SK-N-SH (cell line): ENCODE measurements at regions not wholly inside any gene's neighbourhood (a gene's known extent, or its start where the extent isn't known, plus 50 kb on each side); places are given as distances from the start of the nearest gene placed in this dataset.

Experiments used
- CTCF ChIA-PET: fragments of 300-600, 350-600 bp; formaldehyde crosslinking; extraction: SDS; loops from one replicate; lab custom pipeline; 2021; lab: Yijun Ruan, JAX
- POLR2A ChIA-PET: fragments of 350-600 bp; sonication (Branson Sonifier 250); formaldehyde crosslinking; extraction: SDS; loops from one replicate; lab custom pipeline; 2020; ENCODE audit warnings: antibody characterized with exemption, inconsistent platforms; lab: Yijun Ruan, JAX
- DNase-seq: peaks from one replicate; pipeline ENCODE4 v3.0.0; 2012
- H2AFZ ChIP-seq: fragments of 200-600 bp; sonication (generic); 2 replicates; pipeline ENCODE4 v1.8.1; 2016; ENCODE audit warnings: antibody characterized with exemption, mild to moderate bottlenecking, low read depth
- H3F3A ChIP-seq: fragments of 200-600 bp; sonication (generic); replicated peaks from 2 replicates; pipeline ENCODE3; 2016; ENCODE audit warnings: antibody characterized with exemption, mild to moderate bottlenecking; ENCODE audit not compliant: insufficient read depth
- H3K27ac ChIP-seq, 2 experiments: fragments of 200-500 bp in 1 of 2; fragments of 200-600 bp in 1 of 2; sonication (Bioruptor generic) in 1 of 2; sonication (generic), shearing (Covaris generic) in 1 of 2; 2 replicates each; pipeline versions ENCODE4 v1.5.1 to v1.6.1; 2014 to 2016; ENCODE audit warnings: low read depth in 2 of 2, inconsistent platforms in 1 of 2, low read length in 1 of 2, mild to moderate bottlenecking in 1 of 2, mixed read lengths in 1 of 2
- H3K27me3 ChIP-seq: fragments of 200-600 bp; sonication (generic), shearing (Covaris generic); 2 replicates; pipeline ENCODE4 v1.6.1; 2016; ENCODE audit warnings: mixed run types; ENCODE audit not compliant: insufficient read depth
- H3K36me3 ChIP-seq, 2 experiments: fragments of 200-500 bp in 1 of 2; fragments of 200-600 bp in 1 of 2; sonication (Bioruptor generic) in 1 of 2; sonication (generic) in 1 of 2; replicated peaks in 1 of 2; 2 replicates each; pipeline versions ENCODE3 to v1.5.1; 2014 to 2016; ENCODE audit warnings: low read length in 1 of 2, mild to moderate bottlenecking in 1 of 2; ENCODE audit not compliant: insufficient read depth in 2 of 2, control insufficient read depth in 1 of 2
- H3K4me1 ChIP-seq, 2 experiments: fragments of 200-500 bp in 1 of 2; fragments of 200-600 bp in 1 of 2; sonication (Bioruptor generic) in 1 of 2; sonication (generic), shearing (Covaris generic) in 1 of 2; 2 replicates each; pipeline versions ENCODE4 v1.5.1 to v1.6.1; 2014 to 2016; ENCODE audit warnings: low read depth in 1 of 2, low read length in 1 of 2, mixed run types in 1 of 2; ENCODE audit not compliant: insufficient read depth in 2 of 2, control insufficient read depth in 1 of 2
- H3K4me2 ChIP-seq: fragments of 200-600 bp; sonication (generic), shearing (Covaris generic); 2 replicates; pipeline ENCODE4 v1.6.1; 2017; ENCODE audit warnings: mixed run types
- H3K4me3 ChIP-seq, 2 experiments: fragments of 200-500 bp in 1 of 2; fragments of 200-600 bp in 1 of 2; sonication (Bioruptor generic) in 1 of 2; sonication (generic), shearing (Covaris generic) in 1 of 2; 2 replicates each; pipeline versions ENCODE4 v1.5.1 to v1.8.1; 2014 to 2016; ENCODE audit warnings: low read depth in 2 of 2, inconsistent platforms in 1 of 2, low read length in 1 of 2, mild to moderate bottlenecking in 1 of 2, mixed read lengths in 1 of 2, moderate library complexity in 1 of 2
- H3K79me2 ChIP-seq: fragments of 200-600 bp; sonication (generic); 2 replicates; pipeline ENCODE4 v1.8.1; 2017; ENCODE audit warnings: mild to moderate bottlenecking; ENCODE audit not compliant: insufficient read depth
- H3K9ac ChIP-seq: fragments of 200-600 bp; sonication (generic); 2 replicates; pipeline ENCODE4 v1.6.1; 2017; ENCODE audit warnings: mixed run types
- H3K9me2 ChIP-seq: fragments of 200-600 bp; sonication (generic); 2 replicates; pipeline ENCODE4 v1.6.1; 2017; ENCODE audit warnings: mixed run types
- H3K9me3 ChIP-seq: fragments of 200-600 bp; sonication (generic); 2 replicates; pipeline ENCODE4 v1.6.1; 2017; ENCODE audit warnings: mixed run types, mild to moderate bottlenecking, moderate library complexity
- H4K20me1 ChIP-seq: fragments of 200-600 bp; sonication (generic); 2 replicates; pipeline ENCODE4 v1.6.1; 2017; ENCODE audit warnings: mild to moderate bottlenecking, mixed run types; ENCODE audit not compliant: insufficient read depth
- CHD2 ChIP-seq: fragments of 150-350 bp; IDR thresholded peaks from 2 replicates; pipeline ENCODE4 v1.6.1; 2018; ENCODE audit warnings: low read length; ENCODE audit not compliant: partially characterized antibody
- CTCF ChIP-seq: fragments of 200-600 bp; sonication (generic); IDR thresholded peaks from 2 replicates; pipeline ENCODE4 v1.6.1; 2017; ENCODE audit warnings: antibody characterized with exemption, mild to moderate bottlenecking, moderate library complexity
- EZH2phosphoT487 ChIP-seq: fragments of 200-600 bp; sonication (generic); IDR thresholded peaks from 2 replicates; pipeline ENCODE4 v1.6.1; 2017; ENCODE audit warnings: low read depth, mixed run types, mild to moderate bottlenecking, antibody characterized with exemption, moderate library complexity, borderline replicate concordance
- FOXJ3 ChIP-seq: sonication (generic); formaldehyde crosslinking; IDR thresholded peaks from 2 replicates; pipeline ENCODE4 v1.5.1; 2020; ENCODE audit warnings: mild to moderate bottlenecking, missing genetic modification reagents
- GATA2 ChIP-seq: sonication (generic); formaldehyde crosslinking; IDR thresholded peaks from 2 replicates; pipeline ENCODE4 v1.5.0; 2020; ENCODE audit warnings: mild to moderate bottlenecking, missing genetic modification reagents
- IRF3 ChIP-seq: fragments of 150-350 bp; IDR thresholded peaks from 2 replicates; pipeline ENCODE4 v1.6.1; 2016; ENCODE audit warnings: mild to moderate bottlenecking, low read depth, low read length
- JUND ChIP-seq: IDR thresholded peaks from 2 replicates; pipeline ENCODE4 v1.4.0; 2012
- MXI1 ChIP-seq: IDR thresholded peaks from 2 replicates; pipeline ENCODE4 v1.6.1; 2012; ENCODE audit warnings: mild to moderate bottlenecking, low read depth, low read length, improper control_type of control experiment
- NFIC ChIP-seq: IDR thresholded peaks from 2 replicates; pipeline ENCODE4 v1.4.0; 2012; ENCODE audit warnings: borderline replicate concordance
- NRF1 ChIP-seq: IDR thresholded peaks from 2 replicates; pipeline ENCODE4 v1.6.1; 2012; ENCODE audit warnings: low read depth, mild to moderate bottlenecking, low read length
- PBX3 ChIP-seq: IDR thresholded peaks from 2 replicates; pipeline ENCODE4; 2012
- RCOR1 ChIP-seq: fragments of 150-350 bp; IDR thresholded peaks from 2 replicates; pipeline ENCODE4 v1.6.1; 2017; ENCODE audit warnings: antibody characterized with exemption, low read length
- REST ChIP-seq: IDR thresholded peaks from 2 replicates; pipeline ENCODE4 v1.6.1; 2012; ENCODE audit warnings: mild to moderate bottlenecking, low read depth, low read length, moderate library complexity
- RFX5 ChIP-seq: IDR thresholded peaks from 2 replicates; pipeline ENCODE4 v1.6.1; 2012; ENCODE audit warnings: mild to moderate bottlenecking, improper control_type of control experiment, low read length
- RXRA ChIP-seq: IDR thresholded peaks from 2 replicates; pipeline ENCODE4 v1.4.0; 2012; ENCODE audit warnings: low read depth, mild to moderate bottlenecking, borderline replicate concordance
- SIN3A ChIP-seq: IDR thresholded peaks from 2 replicates; pipeline ENCODE4 v1.6.1; 2012; ENCODE audit warnings: low read depth, mild to moderate bottlenecking, low read length, moderate library complexity, borderline replicate concordance
- SMC3 ChIP-seq: IDR thresholded peaks from 2 replicates; pipeline ENCODE4 v1.6.1; 2012; ENCODE audit warnings: low read depth, low read length, improper control_type of control experiment
- TAF1 ChIP-seq: IDR thresholded peaks from 2 replicates; pipeline ENCODE4 v1.6.1; 2012; ENCODE audit warnings: low read depth, mild to moderate bottlenecking, low read length, moderate library complexity, borderline replicate concordance
- TEAD4 ChIP-seq: IDR thresholded peaks from 2 replicates; pipeline ENCODE4 v1.4.0; 2012; ENCODE audit warnings: mild to moderate bottlenecking, borderline replicate concordance; ENCODE audit not compliant: insufficient read depth
- USF1 ChIP-seq: IDR thresholded peaks from 2 replicates; pipeline ENCODE4 v1.4.0; 2012; ENCODE audit warnings: low read depth, borderline replicate concordance
- WGBS: methylation state at CpG from one replicate; pipeline ENCODE4 v1.1.6; 2017; ENCODE audit warnings: low lambda C conversion rate; 5-methylcytosine and 5-hydroxymethylcytosine counted together

GRCh38 chr17:77443748-77444260 lies 303.0 kb downstream of the SEC14L1 start:
- no peak for DNase-seq
- CTCF ChIA-PET = interaction anchor here (0.9 to 29.4 kb wide), 8 partner anchors 11 to 112 kb away, joined by 4 to 566 read pairs (median 8); no protein-coding TSS in a partner anchor
- no peak for TF ChIP-seq JUND
- no peak for TF ChIP-seq REST
- no peak for TF ChIP-seq RCOR1
- no peak for TF ChIP-seq TEAD4
- no peak for TF ChIP-seq FOXJ3
- TF ChIP-seq TAF1 = no peak
- TF ChIP-seq PBX3 = no peak
- TF ChIP-seq USF1 = no peak
- no peak for TF ChIP-seq MXI1
- no peak for TF ChIP-seq RXRA
- no peak for TF ChIP-seq NFIC
- no peak for TF ChIP-seq GATA2 (CRISPR knock-in tag)
- TF ChIP-seq SIN3A = no peak
- TF ChIP-seq CTCF = no peak
- no peak for TF ChIP-seq IRF3
- TF ChIP-seq NRF1 = no peak
- TF ChIP-seq SMC3 = no peak
- no peak for TF ChIP-seq CHD2
- TF ChIP-seq EZH2phosphoT487 = no peak
- TF ChIP-seq RFX5 = no peak
- Histone ChIP-seq H3K79me2 (peaks cover 85% of the 10 kb centered on the region), H4K20me1 (peaks cover 82% of the 10 kb centered on the region), H3K9ac (no peak overlapping the region), H3K4me2 (no peak overlapping the region), H3K9me3 (no peaks in the 10 kb centered on the region), H3K9me2 (no peaks in the 10 kb centered on the region), H2AFZ (no peak overlapping the region), H3K36me3 (peaks cover 0 to 5% of the 10 kb centered on the region in 2 experiments), H3K27me3 (no peaks in the 10 kb centered on the region), H3F3A (peaks cover 8% of the 10 kb centered on the region), H3K27ac (no peak overlapping the region), H3K4me3 (no peak overlapping the region), H3K4me1 (peaks cover 18 to 45% of the 10 kb centered on the region in 2 experiments; a peak in 2 of 4 replicates)
- POLR2A ChIA-PET = no interaction called here
- 95% methylated on average over 8 of the region's 8 CpGs for WGBS
